ENCODE measurements at regions not wholly inside any gene's neighbourhood (a gene's known extent, or its start where the extent isn't known, plus 50 kb on each side); places are given as distances from the start of the nearest gene placed in this dataset.

- TF ChIP-seq CTCF (IDR thresholded peaks at IDR 0.05) = no peak
- H3K4me1 ChIP-seq = no peaks in the 10 kb centered on the region
- H3K27ac ChIP-seq = no peak overlapping the region
- H3K36me3 ChIP-seq = no peaks in the 10 kb centered on the region
- DNase-seq (ENCODE audit: low spot score) = no peak
- H3K27me3 ChIP-seq = no peaks in the 10 kb centered on the region
- no peaks in the 10 kb centered on the region for H3K9me3 ChIP-seq
- no peak overlapping the region for H3K4me3 ChIP-seq
These were observed 50.0 kb upstream of the PDHA1 start for GRCh38 chrX:19293606-19294325.

Measured in right atrium auricular region (tissue), 2 donors.